GM12865 (cell line): ENCODE measurements at regions not wholly inside any gene's neighbourhood (a gene's known extent, or its start where the extent isn't known, plus 50 kb on each side); places are given as distances from the start of the nearest gene placed in this dataset.

Source experiments
- DNase-seq: peaks from one replicate; pipeline ENCODE4 v3.0.0; 2010; ENCODE audit warnings: low read depth
- H3K4me3 ChIP-seq: 2 replicates; pipeline ENCODE4 v1.5.1; 2011; ENCODE audit warnings: mild to moderate bottlenecking, low read depth, low read length, control low read depth
- CTCF ChIP-seq: IDR thresholded peaks from 2 replicates; pipeline ENCODE4 v1.5.1; 2011; ENCODE audit warnings: low read length, control low read depth, low read depth, inconsistent platforms; ENCODE audit not compliant: insufficient read depth; ENCODE audit errors: missing control alignments

- no peak for DNase-seq
- H3K4me3 ChIP-seq: no peak overlapping the region
- no peak for TF ChIP-seq CTCF
Measured at GRCh38 chr2:156019341-156019740, 313.2 kb downstream of the NR4A2 start.

DNA sequence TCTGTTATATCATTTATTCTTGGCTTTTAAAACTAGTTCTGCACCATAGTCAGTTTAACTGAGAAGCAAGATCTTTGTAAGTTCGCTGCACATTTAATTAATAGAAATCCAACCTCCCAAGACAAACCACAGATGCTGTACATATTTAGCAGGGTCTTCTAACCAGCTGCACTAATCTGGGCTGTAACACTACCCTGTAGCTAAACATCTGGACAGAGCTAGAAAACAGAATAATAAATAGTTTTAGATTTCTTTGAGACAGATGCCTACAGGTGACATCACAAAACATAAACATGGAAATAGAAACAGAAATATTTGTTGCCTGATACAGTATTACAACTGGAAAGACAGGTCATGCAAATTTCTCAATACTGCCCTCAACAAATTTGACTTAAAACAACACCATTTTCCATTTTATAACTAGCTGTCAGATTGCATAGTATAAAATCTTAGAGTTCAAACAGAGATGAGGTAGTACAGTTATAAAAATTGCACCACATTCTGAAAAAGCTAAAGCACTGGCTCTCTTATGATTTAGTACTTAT, 315.1 kb downstream of the NR4A2 start:
- DNase-seq: no peak
- no peak overlapping the region for H3K4me3 ChIP-seq

DNA sequence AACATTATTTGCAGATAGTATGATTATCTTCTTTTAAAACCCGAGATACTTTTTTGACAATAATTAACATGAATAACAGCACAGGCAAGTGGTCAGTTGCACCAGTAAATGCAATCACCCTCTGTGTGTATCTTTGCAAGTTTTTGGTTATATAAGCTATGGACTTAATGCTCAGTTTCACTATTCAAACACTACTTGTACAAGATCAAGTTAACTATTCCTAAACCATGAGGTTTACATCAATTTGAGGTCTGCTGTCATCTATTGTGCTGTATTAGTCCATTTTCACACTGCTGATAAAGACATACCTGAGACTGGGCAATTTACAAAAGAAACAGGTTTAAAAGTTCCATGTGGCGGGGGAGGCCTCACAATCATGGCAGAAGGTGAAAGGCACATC, 323.2 kb downstream of the NR4A2 start:
- no peak for TF ChIP-seq CTCF
- no peak overlapping the region for H3K4me3 ChIP-seq
- no peak for DNase-seq

More for the DNA sequence above, 315.1 kb downstream of the NR4A2 start:
- no peak for TF ChIP-seq CTCF

GRCh38 chr2:156006721-156007618, 325.6 kb downstream of the NR4A2 start:
- DNase-seq: no peak
- no peak overlapping the region for H3K4me3 ChIP-seq
- no peak for TF ChIP-seq CTCF

DNA sequence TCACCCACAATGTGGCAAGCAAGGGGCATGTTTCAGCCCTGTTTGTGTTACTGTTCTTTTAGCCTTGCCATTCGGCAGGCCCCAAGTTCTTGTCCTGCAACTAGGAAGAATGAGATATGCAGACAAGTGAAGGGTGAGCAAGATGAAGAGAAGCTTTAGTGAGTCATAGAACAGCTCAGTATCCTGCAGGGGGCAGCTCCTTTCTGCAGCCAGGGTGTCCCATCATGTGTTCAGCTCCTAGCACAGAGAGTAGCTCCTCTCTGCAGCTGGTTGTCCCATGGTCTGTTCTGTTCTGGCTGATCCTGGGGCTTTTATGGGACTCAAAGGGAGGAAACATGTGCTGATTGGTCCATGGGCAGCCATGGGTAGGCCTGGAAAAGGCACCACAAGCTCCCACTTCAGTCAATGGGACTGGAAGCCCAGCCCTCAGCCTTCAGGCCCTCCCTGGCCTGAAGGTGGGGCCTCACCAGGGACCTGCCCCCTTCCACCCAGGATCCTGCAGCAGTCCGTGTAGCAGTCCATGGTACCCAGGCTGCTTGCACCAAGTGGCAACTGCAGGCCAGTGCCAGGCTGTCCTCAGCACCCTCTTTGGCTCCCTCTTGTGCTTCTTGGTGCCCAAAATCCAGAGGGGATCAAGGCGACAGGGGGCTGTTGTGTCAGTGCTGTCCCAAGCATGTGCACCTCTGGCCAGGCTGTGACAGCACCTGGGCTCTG, 326.4 kb downstream of the NR4A2 start:
- no peak for DNase-seq
- TF ChIP-seq CTCF: no peak

DNA sequence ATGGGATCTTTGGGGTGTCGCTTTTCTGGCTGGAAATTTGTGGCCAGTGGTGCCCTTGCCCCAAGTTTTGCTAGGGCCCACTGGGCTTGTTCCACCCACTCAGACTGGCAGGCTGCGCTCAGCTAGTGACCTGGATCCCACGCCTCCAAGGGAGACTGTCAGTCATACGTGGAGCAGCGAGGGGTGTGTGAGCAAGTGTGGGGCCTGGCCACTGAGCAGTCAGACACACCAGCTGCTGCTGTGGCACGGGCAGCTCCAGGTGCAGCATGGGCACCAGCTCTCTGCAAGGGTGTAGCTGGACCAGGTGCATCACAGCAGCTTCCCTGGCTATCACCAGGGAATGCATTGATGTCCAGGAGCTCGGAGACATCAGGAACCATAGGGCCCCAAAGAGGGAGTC, 327.0 kb downstream of the NR4A2 start:
- no peak overlapping the region for H3K4me3 ChIP-seq
- no peak for DNase-seq
- no peak for TF ChIP-seq CTCF

More for the DNA sequence above, 326.4 kb downstream of the NR4A2 start:
- H3K4me3 ChIP-seq: no peak overlapping the region
